ENCODE measurements at regions not wholly inside any gene's neighbourhood (a gene's known extent, or its start where the extent isn't known, plus 50 kb on each side); places are given as distances from the start of the nearest gene placed in this dataset.
"Not testable (repeated sequence)": the region's sequence is repeated elsewhere in the genome, so short reads cannot be mapped to it uniquely, and the experiment has no call there.

GRCh38 chr1:220967911-220968310 lies 88.7 kb downstream of the HLX start:
- no peaks in the 10 kb centered on the region for H3K4me1 Mint-ChIP-seq (ENCODE audit: low read depth)
- H3K36me3 Mint-ChIP-seq (ENCODE audit: low read depth) = no peaks in the 10 kb centered on the region
- H3K4me3 Mint-ChIP-seq (ENCODE audit: unreplicated experiment) = no peak overlapping the region
- no peaks in the 10 kb centered on the region for H3K27me3 Mint-ChIP-seq (ENCODE audit: low read depth)
- no peak overlapping the region for H3K27ac Mint-ChIP-seq (ENCODE audit: unreplicated experiment)
- no peak for TF ChIP-seq CTCF (IDR thresholded peaks at IDR 0.05)
- DNase-seq (ENCODE audit: low spot score) = no peak
- H3K9me3 Mint-ChIP-seq (ENCODE audit: low read depth) = peaks cover 11% of the 10 kb centered on the region

- H3K36me3 Mint-ChIP-seq (ENCODE audit: low read depth); H3K4me3 Mint-ChIP-seq (ENCODE audit: unreplicated experiment); H3K4me1 Mint-ChIP-seq (ENCODE audit: low read depth): not testable (repeated sequence)
These were observed 90.0 kb downstream of the HLX start for GRCh38 chr1:220969281-220969680.

GRCh38 chr1:220970311-220970710 lies 91.1 kb downstream of the HLX start:
- no peaks in the 10 kb centered on the region for H3K36me3 Mint-ChIP-seq (ENCODE audit: low read depth)
- TF ChIP-seq CTCF (IDR thresholded peaks at IDR 0.05) = no peak
- H3K4me1 Mint-ChIP-seq (ENCODE audit: low read depth) = no peaks in the 10 kb centered on the region
- no peak for DNase-seq (ENCODE audit: low spot score)
- no peaks in the 10 kb centered on the region for H3K27me3 Mint-ChIP-seq (ENCODE audit: low read depth)
- no peak overlapping the region for H3K27ac Mint-ChIP-seq (ENCODE audit: unreplicated experiment)
- H3K4me3 Mint-ChIP-seq (ENCODE audit: unreplicated experiment) = no peak overlapping the region
- peaks cover 4% of the 10 kb centered on the region for H3K9me3 Mint-ChIP-seq (ENCODE audit: low read depth)

More at GRCh38 chr1:220969281-220969680, 90.0 kb downstream of the HLX start:
- not testable (repeated sequence) for H3K9me3 Mint-ChIP-seq (ENCODE audit: low read depth); H3K27me3 Mint-ChIP-seq (ENCODE audit: low read depth); DNase-seq (ENCODE audit: low spot score); H3K27ac Mint-ChIP-seq (ENCODE audit: unreplicated experiment)

GRCh38 chr1:220971221-220971620 lies 92.0 kb downstream of the HLX start:
- no peak for TF ChIP-seq CTCF (IDR thresholded peaks at IDR 0.05)
- H3K36me3 Mint-ChIP-seq (ENCODE audit: low read depth) = no peaks in the 10 kb centered on the region
- DNase-seq (ENCODE audit: low spot score) = no peak
- no peak overlapping the region for H3K27ac Mint-ChIP-seq (ENCODE audit: unreplicated experiment)
- H3K4me1 Mint-ChIP-seq (ENCODE audit: low read depth) = no peaks in the 10 kb centered on the region
- H3K4me3 Mint-ChIP-seq (ENCODE audit: unreplicated experiment) = no peak overlapping the region
- H3K27me3 Mint-ChIP-seq (ENCODE audit: low read depth) = no peaks in the 10 kb centered on the region
- H3K9me3 Mint-ChIP-seq (ENCODE audit: low read depth) = peaks cover 4% of the 10 kb centered on the region

GRCh38 chr1:220974431-220974830 lies 95.2 kb downstream of the HLX start:
- Mint-ChIP-seq H3K27ac (ENCODE audit: unreplicated experiment) (no peak overlapping the region), H3K4me3 (ENCODE audit: unreplicated experiment) (no peak overlapping the region), H3K27me3 (ENCODE audit: low read depth) (peaks cover 2% of the 10 kb centered on the region), H3K4me1 (ENCODE audit: low read depth) (no peaks in the 10 kb centered on the region), H3K9me3 (ENCODE audit: low read depth) (peaks cover 4% of the 10 kb centered on the region), H3K36me3 (ENCODE audit: low read depth) (no peaks in the 10 kb centered on the region)
- DNase-seq (ENCODE audit: low spot score) = no peak
- TF ChIP-seq CTCF (IDR thresholded peaks at IDR 0.05) = no peak

GRCh38 chr1:220976390-220976789 lies 97.1 kb downstream of the HLX start:
- Mint-ChIP-seq H3K27me3 (ENCODE audit: low read depth) (peaks cover 5% of the 10 kb centered on the region), H3K27ac (ENCODE audit: unreplicated experiment) (no peak overlapping the region), H3K4me3 (ENCODE audit: unreplicated experiment) (no peak overlapping the region), H3K9me3 (ENCODE audit: low read depth) (peaks cover 4% of the 10 kb centered on the region), H3K4me1 (ENCODE audit: low read depth) (no peaks in the 10 kb centered on the region), H3K36me3 (ENCODE audit: low read depth) (no peaks in the 10 kb centered on the region)
- TF ChIP-seq CTCF (IDR thresholded peaks at IDR 0.05) = no peak
- DNase-seq (ENCODE audit: low spot score) = no peak
